Skeletal muscle tissue (tissue), 3 donors: ENCODE measurements at regions not wholly inside any gene's neighbourhood (a gene's known extent, or its start where the extent isn't known, plus 50 kb on each side); places are given as distances from the start of the nearest gene placed in this dataset.

ENCODE experiments used
- H3K27ac ChIP-seq: one replicate; pipeline ENCODE4 v1.7.0; 2013; ENCODE audit warnings: mild to moderate bottlenecking, low read depth, low read length, inconsistent platforms
- H3K27me3 ChIP-seq, 3 donors: one replicate each; pipeline ENCODE4 v1.7.0; 2013; ENCODE audit warnings: low read length in 3 of 3; ENCODE audit not compliant: control insufficient read depth in 3 of 3, insufficient read depth in 3 of 3
- H3K36me3 ChIP-seq, 3 donors: one replicate each; pipeline ENCODE4 v1.7.0; 2013; ENCODE audit warnings: low read length in 3 of 3; ENCODE audit not compliant: control insufficient read depth in 3 of 3, insufficient read depth in 3 of 3
- H3K4me1 ChIP-seq, 3 donors: one replicate each; pipeline ENCODE4 v1.7.0; 2013; ENCODE audit warnings: low read length in 3 of 3, mild to moderate bottlenecking in 3 of 3; ENCODE audit not compliant: control insufficient read depth in 3 of 3, insufficient read depth in 3 of 3
- H3K4me3 ChIP-seq, 3 donors: one replicate each; pipeline ENCODE4 v1.7.0; 2013; ENCODE audit warnings: low read length in 3 of 3
- H3K9ac ChIP-seq, 3 donors: one replicate each; pipeline ENCODE4 v1.7.0; 2013; ENCODE audit warnings: low read length in 3 of 3, mild to moderate bottlenecking in 3 of 3, moderate library complexity in 2 of 3, low read depth in 1 of 3
- H3K9me3 ChIP-seq, 3 donors: one replicate each; pipeline ENCODE4 v1.7.0; 2013; ENCODE audit warnings: low read length in 3 of 3; ENCODE audit not compliant: control insufficient read depth in 3 of 3
- donor health status: Osteomylitis.

DNA sequence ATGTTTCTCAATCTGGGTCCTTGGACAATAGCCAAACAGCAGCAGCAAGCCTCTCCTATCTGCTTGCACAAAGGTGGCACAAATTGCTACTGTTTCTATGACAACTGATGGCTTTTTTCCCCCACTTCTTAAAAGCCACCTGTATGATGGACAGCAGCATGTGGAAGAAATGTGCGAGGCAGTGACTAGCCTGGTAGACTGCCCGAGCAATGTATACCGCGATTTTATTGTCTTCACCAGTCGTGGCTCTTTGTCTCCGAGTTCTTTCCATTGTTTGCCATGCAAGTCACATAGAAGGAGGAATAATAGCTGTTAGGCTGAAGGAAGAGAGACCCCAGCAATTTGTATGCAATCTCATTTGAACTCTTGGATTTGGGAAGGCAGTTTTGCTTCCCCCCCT lies 79.4 kb downstream of the S1PR1 start:
- Histone ChIP-seq H3K36me3 (no peaks in the 10 kb centered on the region), H3K9ac (no peak overlapping the region), H3K4me1 (no peaks in the 10 kb centered on the region), H3K4me3 (no peak overlapping the region), H3K27me3 (peaks cover 0 to 10% (median 9%) of the 10 kb centered on the region in 3 donors), H3K9me3 (no peaks in the 10 kb centered on the region), H3K27ac (no peak overlapping the region)

DNA sequence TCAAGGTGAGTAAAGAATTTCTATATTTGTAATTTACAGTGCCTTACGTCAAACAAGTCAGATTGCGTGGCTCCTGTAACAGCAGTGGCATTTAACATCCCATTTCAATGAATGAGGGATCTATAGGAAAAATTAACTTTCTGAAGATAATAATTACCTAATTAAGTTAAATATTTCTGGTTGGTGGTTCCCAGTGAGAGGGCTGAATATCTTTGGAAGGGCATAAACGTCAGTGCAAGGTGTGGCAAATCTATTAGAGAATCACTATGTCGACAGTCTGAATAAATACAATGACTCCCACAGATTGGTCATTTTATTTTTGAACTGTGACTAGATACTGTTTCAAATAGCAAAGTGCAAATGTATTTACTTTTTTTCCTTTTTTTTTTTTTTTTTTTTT lies 80.0 kb downstream of the S1PR1 start:
- H3K9ac ChIP-seq, result no peak overlapping the region
- no peak overlapping the region for H3K27ac ChIP-seq
- no peaks in the 10 kb centered on the region for H3K4me1 ChIP-seq
- no peaks in the 10 kb centered on the region for H3K9me3 ChIP-seq
- H3K36me3 ChIP-seq, result no peaks in the 10 kb centered on the region
- H3K27me3 ChIP-seq, result peaks cover 0 to 10% (median 9%) of the 10 kb centered on the region in 3 donors
- H3K4me3 ChIP-seq, result no peak overlapping the region

DNA sequence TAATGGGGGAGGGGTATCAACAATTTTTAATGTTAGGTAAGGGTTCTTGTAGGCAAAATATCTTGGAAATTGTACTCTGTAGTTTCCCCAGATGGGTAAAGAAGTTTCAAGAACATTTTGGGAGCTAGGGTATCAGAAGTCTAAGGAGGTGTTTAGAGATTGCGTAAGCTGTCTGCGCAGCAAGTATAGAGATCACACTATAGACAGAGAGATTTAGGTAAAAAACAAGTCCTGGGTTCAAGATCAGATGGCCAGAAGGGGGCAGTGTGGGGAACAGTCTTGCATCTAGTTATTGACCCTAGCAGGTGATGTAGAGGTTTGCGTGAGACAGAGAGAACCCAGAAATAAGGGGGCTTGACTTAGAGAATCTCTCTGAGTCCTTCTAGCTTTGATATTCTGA lies 80.8 kb downstream of the S1PR1 start:
- H3K4me3 ChIP-seq, result no peak overlapping the region
- H3K9ac ChIP-seq, result no peak overlapping the region
- H3K27me3 ChIP-seq, result peaks cover 0 to 10% (median 7%) of the 10 kb centered on the region in 3 donors
- H3K9me3 ChIP-seq, result no peaks in the 10 kb centered on the region
- no peaks in the 10 kb centered on the region for H3K36me3 ChIP-seq
- H3K4me1 ChIP-seq, result no peaks in the 10 kb centered on the region
- H3K27ac ChIP-seq, result no peak overlapping the region

DNA sequence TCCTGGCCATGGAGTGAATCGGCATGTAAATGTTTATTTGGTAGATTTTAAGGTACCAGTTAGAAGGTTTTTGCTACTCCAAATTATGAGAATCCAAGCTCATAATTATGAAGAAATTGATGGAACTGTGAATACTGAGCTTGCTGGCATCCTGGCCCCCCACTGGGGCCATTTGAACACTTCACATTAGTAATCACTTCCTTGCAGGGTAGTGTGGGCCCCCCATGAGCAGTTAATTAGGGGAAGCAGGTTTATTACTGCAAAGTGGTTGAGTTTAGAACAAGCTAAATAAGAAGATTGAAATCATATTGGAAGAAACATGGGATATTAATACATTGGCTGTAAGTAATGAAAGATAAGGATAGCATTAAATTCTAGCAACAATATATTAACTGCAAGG lies 86.7 kb downstream of the S1PR1 start:
- Histone ChIP-seq H3K36me3 (no peaks in the 10 kb centered on the region), H3K9me3 (no peaks in the 10 kb centered on the region), H3K4me1 (no peaks in the 10 kb centered on the region), H3K4me3 (no peak overlapping the region), H3K27me3 (peaks cover 0 to 3% (median 0%) of the 10 kb centered on the region in 3 donors), H3K9ac (no peak overlapping the region), H3K27ac (no peak overlapping the region)

DNA sequence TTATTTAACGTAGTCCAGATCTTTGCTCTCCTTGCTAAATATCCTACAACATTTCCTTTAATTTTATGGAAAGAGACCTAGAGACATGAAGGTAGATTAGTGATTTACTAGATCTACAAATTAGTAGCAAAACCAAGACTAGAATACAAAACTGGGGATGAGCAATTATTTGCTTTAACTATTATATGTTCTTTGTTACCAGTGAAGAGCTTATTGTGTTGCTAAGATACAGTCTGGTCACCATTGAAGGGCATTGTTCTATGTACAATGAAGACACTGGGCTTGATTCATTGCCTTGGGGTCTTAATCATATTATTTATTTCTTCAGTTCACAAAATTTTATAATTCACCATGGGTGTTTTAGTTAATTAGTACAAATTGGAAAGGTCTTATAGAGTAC lies 88.3 kb downstream of the S1PR1 start:
- H3K27ac ChIP-seq, result no peak overlapping the region

DNA sequence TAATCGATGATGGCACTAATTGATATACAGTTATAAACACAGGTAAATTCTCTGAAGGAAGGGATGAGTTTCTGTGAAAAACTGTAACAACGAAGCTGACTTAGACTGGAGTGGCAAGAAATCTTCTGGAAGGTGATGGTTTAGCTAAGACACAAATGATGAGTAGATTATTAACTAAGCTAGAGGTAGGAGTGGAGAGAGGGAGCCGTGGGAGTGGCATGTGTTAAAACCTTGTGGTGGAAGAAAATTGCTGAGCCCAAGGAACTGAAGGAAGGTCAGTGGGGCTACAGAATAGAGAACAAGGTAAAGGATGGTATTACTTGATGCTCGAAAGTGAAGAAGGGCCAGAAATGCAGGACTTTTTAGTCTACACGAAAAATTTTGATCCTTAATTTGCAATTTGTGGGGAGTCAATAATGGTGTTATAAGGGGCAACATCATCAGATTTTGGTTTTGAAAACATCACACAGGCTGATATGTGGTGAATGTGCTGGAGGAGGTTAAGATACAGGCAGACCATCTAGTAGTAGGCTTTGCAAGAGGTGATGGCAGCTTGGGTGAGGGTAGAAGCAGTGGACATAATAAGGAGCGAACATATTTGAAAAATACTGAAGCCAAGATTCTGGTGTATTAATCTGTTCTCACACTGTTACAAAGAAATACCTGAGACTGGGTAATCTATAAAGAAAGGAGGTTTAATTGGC lies 93.8 kb downstream of the S1PR1 start:
- no peaks in the 10 kb centered on the region for H3K27me3 ChIP-seq
- no peaks in the 10 kb centered on the region for H3K36me3 ChIP-seq
- no peaks in the 10 kb centered on the region for H3K9me3 ChIP-seq

More for the DNA sequence above, 88.3 kb downstream of the S1PR1 start:
- no peaks in the 10 kb centered on the region for H3K4me1 ChIP-seq
- H3K27me3 ChIP-seq, result peaks cover 0 to 3% (median 0%) of the 10 kb centered on the region in 3 donors
- H3K36me3 ChIP-seq, result no peaks in the 10 kb centered on the region
- no peaks in the 10 kb centered on the region for H3K9me3 ChIP-seq
- H3K4me3 ChIP-seq, result no peak overlapping the region
- H3K9ac ChIP-seq, result no peak overlapping the region

DNA sequence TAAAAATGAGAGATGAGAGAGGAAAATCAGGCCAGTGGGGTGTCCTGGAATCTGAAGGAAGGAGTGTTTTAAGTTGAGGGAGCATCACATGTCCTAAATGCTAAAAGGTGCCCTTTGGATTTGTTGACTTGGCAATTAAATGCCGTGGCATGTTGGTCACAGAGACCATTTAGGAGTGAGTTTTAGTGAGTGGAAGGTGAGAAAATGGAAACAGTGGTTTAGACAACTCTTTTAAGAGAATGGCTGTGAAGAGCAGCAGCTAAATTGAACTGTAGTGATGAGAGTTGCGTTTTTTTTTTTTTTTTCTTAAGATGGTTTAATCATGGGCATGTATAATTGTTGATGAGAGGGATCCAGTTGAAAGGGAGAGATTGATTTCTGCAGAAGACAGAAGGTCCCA lies 95.0 kb downstream of the S1PR1 start:
- Histone ChIP-seq H3K27me3 (no peaks in the 10 kb centered on the region), H3K36me3 (no peaks in the 10 kb centered on the region), H3K9me3 (no peaks in the 10 kb centered on the region), H3K9ac (no peak overlapping the region), H3K4me1 (no peaks in the 10 kb centered on the region), H3K4me3 (no peak overlapping the region), H3K27ac (no peak overlapping the region)

More for the DNA sequence above, 93.8 kb downstream of the S1PR1 start:
- Histone ChIP-seq H3K27ac (no peak overlapping the region), H3K9ac (no peak overlapping the region), H3K4me3 (no peak overlapping the region), H3K4me1 (no peaks in the 10 kb centered on the region)

DNA sequence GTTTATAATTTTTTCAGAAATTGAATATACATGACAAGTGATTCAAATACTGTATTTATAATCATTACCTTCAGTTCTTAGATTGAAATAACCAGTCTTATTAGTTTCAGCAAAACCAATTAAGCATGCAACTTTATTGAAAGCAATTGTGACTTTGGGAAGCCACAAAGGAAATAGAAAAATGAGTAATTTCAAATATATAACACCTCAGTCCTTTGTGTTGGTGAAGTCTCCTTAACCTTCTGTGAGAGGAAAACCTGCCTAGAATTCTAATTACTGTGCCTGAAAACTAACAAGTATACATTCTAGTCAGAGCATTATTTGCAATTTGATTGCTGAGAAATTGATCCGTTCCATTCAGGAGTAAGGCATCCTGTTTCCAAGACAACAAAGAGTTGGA lies 95.8 kb downstream of the S1PR1 start:
- H3K4me3 ChIP-seq, result no peak overlapping the region
- no peaks in the 10 kb centered on the region for H3K27me3 ChIP-seq
- H3K27ac ChIP-seq, result no peak overlapping the region
- H3K4me1 ChIP-seq, result no peaks in the 10 kb centered on the region
- H3K9ac ChIP-seq, result no peak overlapping the region
- no peaks in the 10 kb centered on the region for H3K36me3 ChIP-seq
- no peaks in the 10 kb centered on the region for H3K9me3 ChIP-seq

DNA sequence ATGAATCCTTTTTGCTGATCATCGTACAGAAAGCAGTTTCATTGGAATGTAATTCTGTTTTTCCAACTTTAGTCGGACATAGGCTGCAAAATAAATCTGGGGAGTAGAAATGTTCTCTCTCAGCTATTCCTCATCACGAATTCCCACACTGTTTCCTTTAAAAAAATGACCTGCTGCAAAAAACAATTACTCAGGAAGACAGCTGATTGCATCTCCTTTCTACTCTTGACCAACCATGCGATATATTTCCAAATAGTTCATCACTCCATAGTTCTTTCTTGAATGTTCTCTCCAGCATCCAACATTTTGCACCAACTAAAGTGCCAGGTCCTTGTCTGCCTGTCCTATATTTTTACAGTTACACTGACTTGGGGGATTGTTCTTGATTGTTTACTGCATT lies 96.4 kb downstream of the S1PR1 start:
- no peaks in the 10 kb centered on the region for H3K27me3 ChIP-seq
- no peak overlapping the region for H3K27ac ChIP-seq
- H3K4me3 ChIP-seq, result no peak overlapping the region
- H3K4me1 ChIP-seq, result no peaks in the 10 kb centered on the region
- H3K36me3 ChIP-seq, result no peaks in the 10 kb centered on the region
- no peaks in the 10 kb centered on the region for H3K9me3 ChIP-seq
- H3K9ac ChIP-seq, result no peak overlapping the region

DNA sequence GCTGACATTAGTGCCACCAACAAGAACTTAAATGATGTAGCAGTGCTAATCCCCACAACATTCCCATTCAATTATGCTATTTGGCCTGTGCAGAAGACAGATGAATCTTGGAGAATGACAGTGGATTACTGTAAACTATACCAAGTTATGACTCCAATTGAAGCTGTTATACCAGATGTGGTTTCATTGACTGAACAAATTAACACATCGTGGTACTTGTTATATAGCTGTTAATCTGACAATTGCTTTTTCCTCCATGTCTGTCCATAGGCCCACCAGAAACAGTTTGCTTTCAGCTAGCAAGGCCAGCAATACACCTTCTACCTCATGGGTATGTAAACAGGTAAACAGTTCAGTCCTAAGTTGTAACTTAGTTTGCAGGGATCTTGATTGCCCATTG lies 101.1 kb downstream of the S1PR1 start:
- Histone ChIP-seq H3K4me1 (no peaks in the 10 kb centered on the region), H3K27me3 (no peaks in the 10 kb centered on the region), H3K27ac (no peak overlapping the region), H3K4me3 (no peak overlapping the region), H3K9me3 (peaks cover 0 to 8% (median 0%) of the 10 kb centered on the region in 3 donors), H3K9ac (no peak overlapping the region), H3K36me3 (no peaks in the 10 kb centered on the region)
